Thyroid gland (tissue), 4 donors: ENCODE measurements at regions not wholly inside any gene's neighbourhood (a gene's known extent, or its start where the extent isn't known, plus 50 kb on each side); places are given as distances from the start of the nearest gene placed in this dataset.

Experiments used
- POLR2A ChIP-seq, 2 donors: fragments of 450-650 bp; IDR thresholded peaks; one replicate each; pipeline ENCODE4 v1.6.1; 2017; ENCODE audit warnings: antibody characterized with exemption in 2 of 2, mild to moderate bottlenecking in 2 of 2, moderate library complexity in 1 of 2
- TF ChIP-seq, protein P1 (sequence below), 6 experiments: fragments of 200-600 bp in 3 of 6; fragments of 450-650 bp in 3 of 6; sonication (generic) in 3 of 6; IDR thresholded peaks; one replicate each; pipeline ENCODE4 v1.5.1; 2016 to 2019; ENCODE audit warnings: antibody characterized with exemption in 6 of 6, mild to moderate bottlenecking in 2 of 6, inconsistent platforms in 1 of 6, moderate library complexity in 1 of 6

DNA sequence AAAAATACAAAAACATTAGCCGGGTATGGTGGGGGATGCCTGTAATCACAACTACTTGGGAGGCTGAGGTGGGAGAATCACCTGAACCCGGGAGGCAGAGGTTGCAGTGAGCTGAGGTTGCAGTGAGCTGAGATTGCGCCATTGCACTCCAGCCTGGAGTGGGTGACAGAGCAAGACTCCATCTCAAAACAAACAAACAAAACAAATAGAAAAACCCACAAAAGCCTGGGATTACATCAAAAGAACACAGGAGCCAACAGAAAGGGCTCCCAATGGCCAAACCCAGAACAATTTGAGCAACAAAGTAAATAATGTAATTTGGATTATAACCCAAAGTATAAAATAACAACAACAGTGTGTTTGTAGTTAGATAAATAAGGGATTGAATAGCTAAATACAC is 159.8 kb downstream of the UXS1 start:
- TF ChIP-seq, protein P1, sequence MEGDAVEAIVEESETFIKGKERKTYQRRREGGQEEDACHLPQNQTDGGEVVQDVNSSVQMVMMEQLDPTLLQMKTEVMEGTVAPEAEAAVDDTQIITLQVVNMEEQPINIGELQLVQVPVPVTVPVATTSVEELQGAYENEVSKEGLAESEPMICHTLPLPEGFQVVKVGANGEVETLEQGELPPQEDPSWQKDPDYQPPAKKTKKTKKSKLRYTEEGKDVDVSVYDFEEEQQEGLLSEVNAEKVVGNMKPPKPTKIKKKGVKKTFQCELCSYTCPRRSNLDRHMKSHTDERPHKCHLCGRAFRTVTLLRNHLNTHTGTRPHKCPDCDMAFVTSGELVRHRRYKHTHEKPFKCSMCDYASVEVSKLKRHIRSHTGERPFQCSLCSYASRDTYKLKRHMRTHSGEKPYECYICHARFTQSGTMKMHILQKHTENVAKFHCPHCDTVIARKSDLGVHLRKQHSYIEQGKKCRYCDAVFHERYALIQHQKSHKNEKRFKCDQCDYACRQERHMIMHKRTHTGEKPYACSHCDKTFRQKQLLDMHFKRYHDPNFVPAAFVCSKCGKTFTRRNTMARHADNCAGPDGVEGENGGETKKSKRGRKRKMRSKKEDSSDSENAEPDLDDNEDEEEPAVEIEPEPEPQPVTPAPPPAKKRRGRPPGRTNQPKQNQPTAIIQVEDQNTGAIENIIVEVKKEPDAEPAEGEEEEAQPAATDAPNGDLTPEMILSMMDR (IDR thresholded peaks at IDR 0.05): no peak
- no peak for TF ChIP-seq POLR2A (IDR thresholded peaks at IDR 0.05)
